ENCODE measurements at regions not wholly inside any gene's neighbourhood (a gene's known extent, or its start where the extent isn't known, plus 50 kb on each side); places are given as distances from the start of the nearest gene placed in this dataset.
"Not testable (repeated sequence)": the region's sequence is repeated elsewhere in the genome, so short reads cannot be mapped to it uniquely, and the experiment has no call there.

GRCh38 chr2:89537862-89538261, 846.4 kb downstream of the RPIA start:
- not testable (repeated sequence) for TF ChIP-seq POLR2A, CTCF, EP300, POLR2AphosphoS5 (IDR thresholded peaks at IDR 0.05)
